Naive B cell (primary cell): ENCODE measurements at regions not wholly inside any gene's neighbourhood (a gene's known extent, or its start where the extent isn't known, plus 50 kb on each side); places are given as distances from the start of the nearest gene placed in this dataset.
"Not testable (repeated sequence)": the region's sequence is repeated elsewhere in the genome, so short reads cannot be mapped to it uniquely, and the experiment has no call there.

Source experiments
- ATAC-seq, 2 donors: fragments of 150-1000 bp; cut with Tn5 transposase; 2 replicates each; pipeline ENCODE4 v1.10.0; 2021; ENCODE audit warnings: low read depth in 2 of 2, mild to moderate bottlenecking in 2 of 2, moderate library complexity in 2 of 2
- DNase-seq: peaks from one replicate; pipeline ENCODE4 v3.0.0; 2022
- H3K27ac Mint-ChIP-seq, 6 donors: one replicate each; pipeline ENCODE4 v1.8.0; 2020 to 2022; ENCODE audit warnings: mild to moderate bottlenecking in 6 of 6, mixed read lengths in 6 of 6, moderate library complexity in 5 of 6, inconsistent platforms in 2 of 6
- H3K27me3 Mint-ChIP-seq, 3 donors: one replicate each; pipeline ENCODE4 v1.8.0; 2021 to 2022; ENCODE audit warnings: mixed read lengths in 3 of 3, mild to moderate bottlenecking in 1 of 3
- H3K36me3 Mint-ChIP-seq, 2 donors: one replicate each; pipeline ENCODE4 v1.8.0; 2020 to 2022; ENCODE audit warnings: mixed read lengths in 2 of 2, inconsistent platforms in 1 of 2, mild to moderate bottlenecking in 1 of 2
- H3K4me1 Mint-ChIP-seq, 3 donors: one replicate each; pipeline ENCODE4 v1.8.0; 2020 to 2022; ENCODE audit warnings: mixed read lengths in 3 of 3, inconsistent platforms in 1 of 3, mild to moderate bottlenecking in 1 of 3, moderate library complexity in 1 of 3
- H3K4me3 Mint-ChIP-seq, 8 donors: one replicate each; pipeline ENCODE4 v1.8.0; 2020 to 2022; ENCODE audit warnings: mild to moderate bottlenecking in 8 of 8, mixed read lengths in 8 of 8, moderate library complexity in 8 of 8, inconsistent platforms in 2 of 8
- H3K9me3 Mint-ChIP-seq, 7 donors: one replicate each; pipeline ENCODE4 v1.8.0; 2020 to 2022; ENCODE audit warnings: mixed read lengths in 7 of 7, mild to moderate bottlenecking in 5 of 7, inconsistent platforms in 2 of 7, moderate library complexity in 1 of 7

- H3K27ac Mint-ChIP-seq: peak overlapping the region in 4 of 6 donors; percentile 18 to 76 (median 46)
- H3K4me1 Mint-ChIP-seq: peaks cover 5 to 17% (median 14%) of the 10 kb centered on the region in 3 donors
- peak overlapping the region in 7 of 8 donors; percentile 2 to 73 (median 13) for H3K4me3 Mint-ChIP-seq
- H3K9me3 Mint-ChIP-seq: peaks cover 3 to 55% (median 12%) of the 10 kb centered on the region in 7 donors
- DNase-seq: peak; percentile 36
- not testable (repeated sequence) for H3K27me3 Mint-ChIP-seq, H3K36me3 Mint-ChIP-seq
- peak in 1 of 2 donors; percentile 40 for ATAC-seq
These were observed 248.5 kb upstream of the CADM2 start for GRCh38 chr3:84710288-84710687.

- no peaks in the 10 kb centered on the region for H3K36me3 Mint-ChIP-seq
- H3K27ac Mint-ChIP-seq: peak overlapping the region in 2 of 6 donors; percentile 17 to 31
- no peaks in the 10 kb centered on the region for H3K27me3 Mint-ChIP-seq
- no peak for ATAC-seq
- no peak for DNase-seq
- peaks cover 0 to 3% (median 0%) of the 10 kb centered on the region in 3 donors for H3K4me1 Mint-ChIP-seq
- peaks cover 3 to 20% (median 5%) of the 10 kb centered on the region in 7 donors for H3K9me3 Mint-ChIP-seq
- no peak overlapping the region for H3K4me3 Mint-ChIP-seq
These were observed 240.9 kb upstream of the CADM2 start for GRCh38 chr3:84717894-84718293.

- Mint-ChIP-seq H3K36me3 (no peaks in the 10 kb centered on the region), H3K27ac (no peak overlapping the region), H3K4me3 (no peak overlapping the region), H3K27me3 (no peaks in the 10 kb centered on the region), H3K9me3 (peaks cover 0 to 11% (median 2%) of the 10 kb centered on the region in 7 donors), H3K4me1 (peaks cover 0 to 4% (median 0%) of the 10 kb centered on the region in 3 donors)
- ATAC-seq: peak; percentile 66 to 76
- DNase-seq: no peak
These were observed 233.9 kb upstream of the CADM2 start for GRCh38 chr3:84724877-84725276.

GRCh38 chr3:84727616-84728015 is 231.2 kb upstream of the CADM2 start:
- no peak overlapping the region for H3K27ac Mint-ChIP-seq
- no peaks in the 10 kb centered on the region for H3K27me3 Mint-ChIP-seq
- H3K36me3 Mint-ChIP-seq: no peaks in the 10 kb centered on the region
- H3K4me1 Mint-ChIP-seq: peaks cover 0 to 4% (median 0%) of the 10 kb centered on the region in 3 donors
- no peak for ATAC-seq
- peaks cover 0 to 11% (median 2%) of the 10 kb centered on the region in 7 donors for H3K9me3 Mint-ChIP-seq
- H3K4me3 Mint-ChIP-seq: no peak overlapping the region
- no peak for DNase-seq

GRCh38 chr3:84734731-84735130 is 224.1 kb upstream of the CADM2 start:
- not testable (repeated sequence) for H3K9me3 Mint-ChIP-seq, H3K27me3 Mint-ChIP-seq, H3K4me1 Mint-ChIP-seq, H3K36me3 Mint-ChIP-seq, H3K4me3 Mint-ChIP-seq
- ATAC-seq (peak; percentile 69 to 88), DNase-seq (peak; percentile 8)
- peak overlapping the region in 1 of 6 donors; percentile 24 for H3K27ac Mint-ChIP-seq

- Mint-ChIP-seq H3K4me1 (peaks cover 0 to 8% (median 5%) of the 10 kb centered on the region in 3 donors), H3K36me3 (no peaks in the 10 kb centered on the region), H3K9me3 (peaks cover 0 to 5% (median 0%) of the 10 kb centered on the region in 7 donors), H3K4me3 (no peak overlapping the region), H3K27me3 (no peaks in the 10 kb centered on the region), H3K27ac (no peak overlapping the region)
- DNase-seq: no peak
- ATAC-seq: no peak
These were observed 220.7 kb upstream of the CADM2 start for GRCh38 chr3:84738086-84738485.

GRCh38 chr3:84742915-84743425 is 215.8 kb upstream of the CADM2 start:
- H3K4me1 Mint-ChIP-seq: peaks cover 0 to under 1% (median 0%) of the 10 kb centered on the region in 3 donors
- H3K9me3 Mint-ChIP-seq: peaks cover 0 to 3% (median 0%) of the 10 kb centered on the region in 7 donors
- no peaks in the 10 kb centered on the region for H3K36me3 Mint-ChIP-seq
- H3K27me3 Mint-ChIP-seq: no peaks in the 10 kb centered on the region
- no peak overlapping the region for H3K4me3 Mint-ChIP-seq
- no peak overlapping the region for H3K27ac Mint-ChIP-seq
- ATAC-seq (no peak), DNase-seq (no peak)

- DNase-seq (no peak), ATAC-seq (no peak)
- no peaks in the 10 kb centered on the region for H3K4me1 Mint-ChIP-seq
- no peak overlapping the region for H3K27ac Mint-ChIP-seq
- H3K9me3 Mint-ChIP-seq: peaks cover 0 to 3% (median 0%) of the 10 kb centered on the region in 7 donors
- H3K36me3 Mint-ChIP-seq: no peaks in the 10 kb centered on the region
- no peak overlapping the region for H3K4me3 Mint-ChIP-seq
- H3K27me3 Mint-ChIP-seq: no peaks in the 10 kb centered on the region
These were observed 214.7 kb upstream of the CADM2 start for GRCh38 chr3:84744130-84744529.

- DNase-seq (no peak), ATAC-seq (no peak)
- H3K4me1 Mint-ChIP-seq: no peaks in the 10 kb centered on the region
- no peak overlapping the region for H3K4me3 Mint-ChIP-seq
- no peaks in the 10 kb centered on the region for H3K36me3 Mint-ChIP-seq
- no peak overlapping the region for H3K27ac Mint-ChIP-seq
- peaks cover under 1 to 6% (median 4%) of the 10 kb centered on the region in 7 donors for H3K9me3 Mint-ChIP-seq
- H3K27me3 Mint-ChIP-seq: no peaks in the 10 kb centered on the region
These were observed 202.9 kb upstream of the CADM2 start for GRCh38 chr3:84755860-84756259.

GRCh38 chr3:84759361-84759760 is 199.4 kb upstream of the CADM2 start:
- Mint-ChIP-seq H3K27ac (peak overlapping the region in 1 of 6 donors; percentile 54), H3K4me1 (no peaks in the 10 kb centered on the region), H3K36me3 (no peaks in the 10 kb centered on the region), H3K9me3 (peaks cover 0 to 8% (median 0%) of the 10 kb centered on the region in 7 donors), H3K4me3 (peak overlapping the region in 1 of 8 donors; percentile 63), H3K27me3 (no peaks in the 10 kb centered on the region)
- DNase-seq: no peak
- ATAC-seq: no peak

GRCh38 chr3:84772841-84773240 is 185.9 kb upstream of the CADM2 start:
- Mint-ChIP-seq H3K4me1 (no peaks in the 10 kb centered on the region), H3K4me3 (no peak overlapping the region), H3K36me3 (peaks cover 0 to 9% of the 10 kb centered on the region in 2 donors)

GRCh38 chr3:84783281-84783680 is 175.5 kb upstream of the CADM2 start:
- ATAC-seq (no peak), DNase-seq (no peak)
- Mint-ChIP-seq H3K9me3 (peaks cover 0 to 5% (median 0%) of the 10 kb centered on the region in 7 donors), H3K36me3 (no peaks in the 10 kb centered on the region), H3K4me1 (no peaks in the 10 kb centered on the region), H3K4me3 (no peak overlapping the region), H3K27ac (no peak overlapping the region), H3K27me3 (no peaks in the 10 kb centered on the region)

More at GRCh38 chr3:84772841-84773240, 185.9 kb upstream of the CADM2 start:
- no peak for ATAC-seq
- Mint-ChIP-seq H3K27me3 (no peaks in the 10 kb centered on the region), H3K9me3 (peaks cover 5 to 22% (median 10%) of the 10 kb centered on the region in 7 donors), H3K27ac (no peak overlapping the region)
- no peak for DNase-seq

- Mint-ChIP-seq H3K27me3 (no peaks in the 10 kb centered on the region), H3K4me1 (no peaks in the 10 kb centered on the region), H3K4me3 (no peak overlapping the region), H3K9me3 (peaks cover 0 to 12% (median 2%) of the 10 kb centered on the region in 7 donors), H3K27ac (no peak overlapping the region), H3K36me3 (no peaks in the 10 kb centered on the region)
- no peak for DNase-seq
- no peak for ATAC-seq
These were observed 168.8 kb upstream of the CADM2 start for GRCh38 chr3:84789961-84790360.

GRCh38 chr3:84806958-84807357 is 151.8 kb upstream of the CADM2 start:
- no peaks in the 10 kb centered on the region for H3K36me3 Mint-ChIP-seq
- no peak overlapping the region for H3K27ac Mint-ChIP-seq
- DNase-seq (no peak), ATAC-seq (no peak)
- H3K4me1 Mint-ChIP-seq: no peaks in the 10 kb centered on the region
- H3K4me3 Mint-ChIP-seq: no peak overlapping the region
- H3K9me3 Mint-ChIP-seq: peaks cover 2 to 9% (median 5%) of the 10 kb centered on the region in 7 donors
- no peaks in the 10 kb centered on the region for H3K27me3 Mint-ChIP-seq
